ENCODE measurements at regions not wholly inside any gene's neighbourhood (a gene's known extent, or its start where the extent isn't known, plus 50 kb on each side); places are given as distances from the start of the nearest gene placed in this dataset.

DNA sequence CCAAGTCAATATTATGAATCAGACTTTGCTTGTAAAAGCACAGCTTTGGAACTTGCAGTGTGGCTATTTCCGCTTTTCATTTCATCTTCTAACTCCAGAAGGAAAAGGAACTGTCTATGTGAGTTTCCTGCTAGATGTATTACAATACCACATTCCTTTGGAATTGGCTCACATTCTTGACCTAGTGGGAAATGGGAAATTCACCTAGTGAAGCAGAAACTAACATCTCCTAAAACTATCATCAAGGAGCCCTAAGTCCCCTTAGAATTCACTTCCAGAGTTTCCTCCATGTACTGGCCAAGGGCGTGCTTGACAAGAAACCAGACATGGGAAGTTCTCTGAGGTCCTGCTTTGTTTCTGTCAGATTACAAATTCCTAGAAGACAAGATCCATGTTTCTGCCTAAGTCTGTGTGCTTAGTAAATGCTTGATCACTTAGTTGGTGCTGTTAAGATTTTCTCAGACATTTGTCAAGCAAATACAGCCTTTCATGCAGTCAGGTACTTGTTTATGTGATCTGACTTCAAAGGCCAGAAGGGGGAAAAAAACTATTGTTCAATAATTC, 275.7 kb upstream of the FN1 start:
- no peak for DNase-seq

DNA sequence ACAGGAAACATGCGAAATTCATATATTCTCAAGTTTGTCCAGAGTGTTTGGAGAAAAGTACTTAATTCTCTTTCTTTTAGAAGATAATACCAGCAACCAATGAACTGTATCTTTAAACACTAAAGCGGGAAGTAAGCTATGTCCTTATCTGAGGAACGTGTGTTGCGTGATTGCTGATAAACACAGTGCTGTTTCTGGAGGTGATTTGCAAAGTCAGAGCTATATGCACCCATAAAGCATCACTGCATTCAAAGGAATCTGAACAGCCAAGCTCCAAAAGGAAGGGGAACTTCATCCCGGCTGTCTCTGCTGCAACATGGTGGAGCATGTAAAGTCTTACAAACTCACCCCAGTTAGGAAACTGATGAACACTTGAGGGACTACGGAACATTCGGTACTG, 271.7 kb upstream of the FN1 start:
- no peak for DNase-seq

DNA sequence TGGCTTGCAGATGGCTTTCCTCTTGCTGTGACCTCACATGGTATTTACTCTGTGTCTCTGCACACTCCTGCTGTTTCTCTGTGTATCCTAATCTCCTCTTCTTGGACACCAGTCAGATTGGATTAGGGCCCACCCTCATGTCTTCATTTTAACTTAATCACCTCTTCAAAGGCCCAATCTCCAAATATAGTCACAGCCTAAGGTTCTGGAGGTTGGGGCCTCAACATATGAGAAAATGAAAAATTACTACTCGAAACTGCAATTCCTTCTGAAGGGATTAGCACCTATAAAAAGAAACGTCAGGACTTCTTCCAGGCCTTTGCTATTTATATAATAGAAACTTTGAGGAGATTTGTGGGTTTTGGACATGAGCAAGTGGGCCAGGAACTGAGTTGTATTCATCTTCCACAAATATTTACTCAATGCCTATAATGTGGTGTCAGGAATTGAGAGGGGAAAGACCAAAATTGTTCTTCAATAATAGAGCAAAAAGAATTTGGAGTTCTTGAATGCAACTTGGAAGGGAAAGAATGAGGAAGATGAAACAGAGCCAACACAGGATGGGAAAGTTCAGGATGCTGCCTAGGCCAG, 270.0 kb upstream of the FN1 start:
- no peak for DNase-seq

DNA sequence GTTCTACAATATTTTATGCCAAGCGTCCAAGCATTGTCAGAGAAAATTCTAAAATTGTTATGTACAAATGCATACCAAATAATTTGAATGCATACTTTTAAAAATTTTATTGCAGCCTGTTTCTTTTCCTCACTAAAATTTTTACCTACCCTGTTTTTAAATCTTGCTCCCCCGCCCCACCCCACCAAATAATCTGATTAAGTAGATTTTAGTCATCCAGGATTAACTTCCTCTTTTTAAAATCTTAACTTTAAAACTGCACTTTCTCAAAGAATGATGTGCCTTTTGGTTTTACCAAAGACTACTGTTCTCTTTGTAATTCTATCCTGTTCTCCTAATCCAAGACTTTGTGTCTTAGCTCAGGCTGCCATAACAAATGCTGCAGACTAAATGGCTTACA, 269.4 kb upstream of the FN1 start:
- no peak for DNase-seq

DNA sequence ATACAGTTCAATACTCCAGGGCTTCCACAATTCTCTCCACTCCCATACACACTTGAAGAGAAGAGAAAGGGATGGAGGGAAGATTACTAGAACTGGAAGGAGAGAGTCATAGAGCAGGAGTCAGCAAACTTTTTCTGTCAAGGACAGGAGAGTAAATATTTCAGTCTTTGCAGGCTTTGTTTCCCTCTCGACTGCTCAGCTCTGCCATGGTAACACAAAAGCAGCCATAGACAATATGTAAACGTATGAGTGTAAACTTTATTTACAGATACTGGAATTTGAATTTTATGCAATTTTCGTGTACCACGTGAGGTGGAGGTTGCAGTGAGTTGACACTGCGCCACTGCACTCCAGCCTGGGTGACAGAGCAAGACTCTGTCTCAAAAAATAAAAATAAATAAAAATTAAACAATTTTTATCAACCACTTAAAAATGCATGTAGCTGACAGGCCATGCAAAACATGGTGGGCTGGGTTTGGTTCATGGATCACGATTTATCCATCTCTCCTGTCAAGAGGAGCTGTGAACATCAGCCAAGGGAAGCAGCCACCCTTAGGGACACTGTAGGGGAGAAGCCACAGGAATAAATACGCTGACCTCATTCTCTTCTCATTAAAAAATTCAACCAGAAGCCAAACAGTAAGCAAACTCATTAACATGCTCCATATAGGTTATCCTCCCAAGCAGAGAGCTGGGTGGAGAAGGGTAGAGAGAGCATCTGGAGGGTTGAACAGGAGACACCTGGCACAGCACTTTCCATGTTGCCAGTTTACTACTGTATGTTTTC, 266.4 kb upstream of the FN1 start:
- no peak for DNase-seq

DNA sequence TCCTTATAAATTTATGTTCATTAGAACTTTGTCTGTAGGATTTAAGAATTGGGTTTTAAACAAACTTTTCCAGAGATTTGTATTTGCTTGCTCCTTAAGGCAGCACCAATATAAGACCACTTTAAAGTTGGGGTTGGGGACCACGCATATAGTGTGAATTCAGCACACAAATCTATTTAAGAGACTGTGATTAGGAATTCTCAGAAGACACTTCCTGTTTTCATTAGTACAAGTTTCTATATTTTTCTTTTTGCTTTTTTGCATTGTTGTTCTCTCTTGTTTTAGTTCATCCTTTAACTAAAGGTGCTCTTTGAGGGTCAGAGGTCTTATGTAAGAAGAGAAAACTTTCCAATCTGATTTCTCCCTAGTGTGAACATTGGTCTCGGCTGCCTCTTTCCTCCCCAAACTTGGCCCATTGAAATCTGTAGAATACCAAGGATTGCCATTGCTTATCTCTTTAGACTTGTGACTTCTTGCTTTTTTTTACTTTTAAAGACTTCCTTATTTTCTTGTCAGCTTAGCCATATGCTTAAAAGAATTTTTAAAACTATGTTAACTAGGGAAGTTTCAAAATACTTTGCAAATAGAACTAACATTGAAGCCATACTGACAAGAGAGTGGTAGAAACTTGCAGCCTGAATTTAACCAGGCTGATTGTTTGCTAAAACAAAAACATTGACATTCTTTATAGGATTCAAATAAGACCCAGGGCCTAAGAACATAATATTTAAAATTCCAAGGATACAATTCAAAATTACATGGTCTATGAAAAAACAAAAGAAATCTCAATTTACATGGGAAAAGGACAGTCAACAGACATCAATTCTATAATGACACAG, 264.1 kb upstream of the FN1 start:
- no peak for DNase-seq

DNA sequence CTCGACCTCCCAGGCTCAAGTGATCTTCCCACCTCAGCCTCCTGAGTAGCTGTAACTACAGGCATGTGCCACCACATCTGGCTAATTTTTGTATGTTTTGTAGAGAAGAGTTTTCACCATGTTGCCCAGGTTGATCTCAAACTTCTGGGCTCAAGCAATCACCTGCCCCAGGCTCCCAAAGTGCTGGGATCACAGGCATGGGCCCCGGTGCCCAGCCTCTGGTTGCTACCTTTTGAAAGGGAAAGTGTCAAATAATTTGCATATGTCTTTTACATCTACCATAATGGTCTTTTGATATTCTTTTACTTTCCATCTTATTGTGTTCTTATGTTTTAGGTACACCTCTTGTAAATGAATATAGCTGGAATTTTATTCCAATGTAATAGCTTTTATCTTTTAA, 263.1 kb upstream of the FN1 start:
- no peak for DNase-seq

DNA sequence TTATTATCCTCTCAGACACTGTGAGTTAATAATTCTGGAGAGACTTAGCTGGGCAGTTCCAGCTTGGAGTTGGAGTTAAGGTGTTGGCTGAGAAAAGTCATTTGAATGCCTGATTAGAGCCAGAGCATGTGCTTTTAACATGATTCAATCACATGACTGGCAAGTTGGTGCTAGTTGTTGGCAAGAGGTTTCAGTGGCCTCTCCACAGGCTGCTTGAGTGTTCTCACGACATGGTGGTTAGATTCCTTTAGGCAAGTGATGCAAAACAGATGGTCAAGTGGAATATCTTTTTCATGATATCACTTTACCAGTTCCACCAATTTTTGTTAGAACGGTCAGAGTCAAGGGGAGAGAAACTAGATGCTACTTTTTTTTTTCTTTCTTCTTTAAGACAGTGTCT, 262.7 kb upstream of the FN1 start:
- no peak for DNase-seq

DNA sequence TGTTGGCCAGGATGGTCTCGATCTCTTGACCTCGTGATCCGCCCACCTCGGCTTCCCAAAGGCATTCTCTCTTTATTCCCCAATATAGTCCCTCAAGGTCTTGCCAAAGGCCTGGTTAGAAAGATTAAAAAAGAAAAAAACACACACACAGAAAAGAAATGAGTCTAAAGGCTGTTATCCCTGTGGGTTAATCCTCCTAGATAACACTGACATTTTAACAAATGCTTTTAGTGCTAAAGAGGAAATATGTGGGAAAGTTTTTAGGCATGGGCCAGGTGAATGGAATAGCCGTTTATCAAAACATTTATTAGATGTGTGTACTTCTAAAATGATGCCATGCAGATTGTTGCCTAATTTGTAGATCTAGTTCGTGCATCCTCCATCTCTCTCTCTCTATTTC, 261.6 kb upstream of the FN1 start:
- no peak for DNase-seq

DNA sequence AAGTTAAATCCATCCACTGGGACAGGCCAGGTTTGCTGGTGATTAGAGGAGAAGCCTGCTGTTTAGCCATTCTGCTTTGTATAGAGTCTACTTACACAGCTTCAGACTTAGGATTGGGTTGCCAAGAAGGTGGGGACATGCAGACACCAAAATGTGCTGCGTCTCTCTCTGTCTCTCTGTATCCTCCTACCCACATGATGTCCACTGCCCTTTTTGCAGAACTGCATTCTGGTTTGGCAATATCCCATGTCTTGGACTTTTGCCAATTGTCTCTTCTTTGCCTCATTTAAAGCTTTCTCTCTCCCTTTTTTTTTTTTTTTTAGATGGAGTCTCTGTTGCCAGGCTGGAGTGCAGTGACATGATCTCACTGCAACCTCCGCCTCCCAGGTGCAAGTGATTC, 261.1 kb upstream of the FN1 start:
- no peak for DNase-seq

DNA sequence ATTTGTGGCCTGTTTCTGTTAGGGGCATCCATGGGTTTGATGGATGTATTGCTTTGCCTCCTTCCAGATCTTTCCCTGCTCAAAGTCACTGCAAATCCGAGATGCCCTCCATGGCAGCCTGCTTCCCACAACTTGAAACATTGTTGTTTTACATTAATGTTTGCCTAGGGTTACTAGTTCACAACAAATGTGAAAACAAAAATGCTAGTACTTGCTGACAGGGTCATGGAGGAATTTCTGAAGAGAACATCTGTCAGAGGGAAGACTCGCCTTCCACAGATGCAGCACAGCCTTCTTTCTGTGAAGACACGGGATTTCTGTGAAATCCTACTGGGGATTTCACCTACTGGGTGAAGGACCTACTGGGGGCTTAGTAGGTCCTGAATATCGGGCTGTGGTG, 260.0 kb upstream of the FN1 start:
- no peak for DNase-seq

DNA sequence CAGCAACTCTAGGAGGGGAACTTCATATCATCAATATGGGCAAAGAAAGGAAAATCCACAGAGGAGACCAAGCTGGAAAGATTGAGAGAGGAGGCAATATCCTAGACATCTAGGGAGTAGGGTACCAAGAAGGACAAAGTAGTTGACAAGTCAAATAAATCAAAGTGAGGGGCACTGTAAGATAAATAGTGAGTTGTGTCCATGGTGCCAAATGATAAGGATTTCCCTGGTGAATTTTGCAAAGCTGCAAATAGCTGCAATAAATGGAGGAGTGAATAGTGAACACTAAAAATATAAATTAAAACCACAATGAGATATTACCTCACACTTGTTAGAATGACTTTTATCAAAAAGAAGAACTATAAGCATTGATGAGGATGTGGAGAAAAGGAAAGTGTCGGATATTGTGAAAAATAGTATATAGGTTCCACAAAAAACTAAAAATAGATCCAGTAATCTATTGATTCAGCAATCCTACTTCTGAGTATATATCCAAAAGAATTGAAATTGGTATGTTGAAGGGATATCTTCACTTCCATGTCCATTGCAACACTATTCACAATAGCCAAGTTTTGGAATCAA, 258.2 kb upstream of the FN1 start:
- DNase-seq: no peak

DNA sequence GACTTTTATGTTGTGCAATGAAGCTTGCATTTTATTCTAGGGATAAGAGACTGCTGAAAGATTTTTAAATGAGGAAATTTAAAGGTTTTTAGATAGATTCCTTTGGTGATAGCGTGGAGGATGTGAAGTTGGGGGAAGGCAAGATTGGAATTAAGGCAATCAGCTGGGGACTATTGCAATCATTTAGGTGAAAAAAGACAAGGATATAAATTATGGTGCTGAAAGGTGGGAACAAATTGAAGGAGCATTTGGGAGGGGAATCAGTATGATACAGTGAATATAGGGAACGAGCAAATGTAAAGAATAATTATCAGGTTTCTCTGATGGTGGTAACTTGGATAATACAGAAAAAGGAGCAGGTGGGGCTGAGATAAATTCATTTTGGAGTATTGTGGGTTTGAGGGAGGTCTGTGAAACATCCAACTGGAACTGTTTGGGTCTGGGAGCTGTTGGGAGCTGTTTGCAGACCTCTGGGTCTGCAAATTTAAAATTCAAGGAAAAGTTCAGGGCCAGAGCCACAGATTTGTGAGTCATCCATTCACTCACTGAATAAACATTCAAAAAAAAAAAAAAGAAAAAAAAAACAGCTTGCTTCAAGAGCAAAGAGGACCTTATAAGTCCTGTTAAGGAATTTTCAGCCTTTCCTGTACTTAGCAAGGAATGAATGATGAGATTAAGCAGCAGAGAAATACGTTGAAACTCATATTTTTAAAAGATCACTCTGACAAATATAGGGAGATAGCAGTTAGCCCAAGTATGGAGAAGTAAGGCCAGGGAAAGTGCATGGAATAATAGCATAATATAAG, 257.5 kb upstream of the FN1 start:
- DNase-seq: no peak

DNA sequence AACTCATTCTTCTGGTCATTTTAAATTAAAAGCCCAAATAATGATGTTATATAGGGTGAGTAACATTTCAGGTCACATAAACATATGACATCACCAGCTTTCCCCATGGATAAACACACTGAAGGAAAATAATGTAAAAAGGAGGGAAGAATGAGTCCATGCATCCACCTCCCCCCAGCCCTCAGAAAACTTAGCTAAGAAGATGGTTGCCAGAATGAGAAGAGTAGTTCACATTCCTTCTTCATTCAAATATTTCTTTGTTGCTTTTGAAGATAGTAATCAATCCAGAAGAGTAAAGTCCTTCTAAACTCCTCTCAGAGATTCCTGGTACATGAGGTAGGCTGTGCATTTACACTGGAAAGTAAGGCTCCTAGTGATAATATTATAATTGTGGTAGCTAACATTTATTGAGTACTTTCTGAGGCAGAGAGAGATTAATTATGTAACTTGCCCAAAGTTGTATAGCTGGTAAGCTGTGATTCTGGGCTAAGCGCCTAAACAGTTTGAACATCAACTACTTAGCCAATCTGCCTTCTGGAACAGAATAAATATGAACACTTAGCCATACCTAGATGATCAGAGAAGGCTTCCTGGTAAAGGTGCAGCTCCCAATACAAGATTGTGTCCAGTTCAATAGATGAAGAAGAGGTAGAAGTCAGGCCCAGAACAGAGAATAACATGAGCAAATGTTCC, 256.7 kb upstream of the FN1 start:
- DNase-seq: no peak

DNA sequence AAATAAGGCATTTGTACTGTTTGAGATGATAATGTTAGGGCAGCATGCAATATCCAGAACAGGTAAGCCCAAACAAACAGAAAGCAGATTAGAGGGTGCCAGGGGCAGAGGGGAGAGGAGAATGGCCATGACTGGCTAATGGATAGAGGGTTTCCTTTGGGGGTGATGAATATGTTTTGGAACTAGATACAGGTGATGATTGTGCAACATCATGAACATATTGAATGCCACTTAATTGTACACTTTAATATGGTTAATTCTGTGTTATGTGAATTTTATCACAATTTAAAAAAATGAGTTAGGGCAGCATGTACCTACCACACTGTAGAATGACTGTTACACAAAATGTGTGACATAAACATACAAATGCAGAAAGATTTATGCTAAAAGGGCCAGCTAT, 255.5 kb upstream of the FN1 start:
- DNase-seq: no peak

DNA sequence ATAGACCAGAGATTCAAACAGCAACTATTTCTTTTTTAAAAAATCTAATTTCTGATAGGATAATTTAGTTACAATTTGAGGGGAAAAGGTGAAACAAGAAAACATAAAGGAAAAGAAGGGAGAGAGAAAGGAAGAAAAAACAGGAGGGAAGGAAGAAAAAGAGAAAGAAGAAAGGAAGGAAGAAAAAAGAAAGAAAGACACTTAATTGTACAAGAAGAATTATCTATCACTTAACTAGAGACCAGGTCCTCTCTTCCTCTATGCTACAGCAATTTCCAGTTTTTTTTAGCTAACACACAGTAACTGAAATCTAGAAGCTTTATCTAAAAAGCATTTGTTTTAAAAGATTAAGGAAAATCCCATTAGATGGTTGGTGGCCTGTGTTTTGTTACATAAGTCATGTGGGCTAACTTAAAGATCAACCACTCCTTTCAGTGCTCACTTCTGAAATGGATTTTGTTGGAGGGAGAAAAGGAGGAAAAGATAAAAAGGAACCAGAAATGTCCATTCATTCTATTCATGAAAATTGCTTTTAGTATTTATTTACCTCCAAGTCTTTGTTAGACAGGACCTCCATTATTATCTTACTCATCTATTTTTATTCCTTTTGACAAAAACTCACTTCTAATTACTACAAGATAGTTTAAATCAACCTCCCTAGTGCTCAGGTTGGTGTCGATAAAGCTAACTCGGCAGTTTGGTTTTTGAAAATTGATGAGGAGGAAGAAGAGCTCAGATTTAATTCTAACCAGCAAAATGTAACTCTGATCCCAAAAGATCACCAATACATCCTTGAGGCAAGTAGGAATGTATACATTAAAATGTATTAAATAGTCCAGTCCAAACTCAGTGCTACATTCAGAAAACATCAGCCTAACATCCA, 251.5 kb upstream of the FN1 start:
- no peak for DNase-seq

DNA sequence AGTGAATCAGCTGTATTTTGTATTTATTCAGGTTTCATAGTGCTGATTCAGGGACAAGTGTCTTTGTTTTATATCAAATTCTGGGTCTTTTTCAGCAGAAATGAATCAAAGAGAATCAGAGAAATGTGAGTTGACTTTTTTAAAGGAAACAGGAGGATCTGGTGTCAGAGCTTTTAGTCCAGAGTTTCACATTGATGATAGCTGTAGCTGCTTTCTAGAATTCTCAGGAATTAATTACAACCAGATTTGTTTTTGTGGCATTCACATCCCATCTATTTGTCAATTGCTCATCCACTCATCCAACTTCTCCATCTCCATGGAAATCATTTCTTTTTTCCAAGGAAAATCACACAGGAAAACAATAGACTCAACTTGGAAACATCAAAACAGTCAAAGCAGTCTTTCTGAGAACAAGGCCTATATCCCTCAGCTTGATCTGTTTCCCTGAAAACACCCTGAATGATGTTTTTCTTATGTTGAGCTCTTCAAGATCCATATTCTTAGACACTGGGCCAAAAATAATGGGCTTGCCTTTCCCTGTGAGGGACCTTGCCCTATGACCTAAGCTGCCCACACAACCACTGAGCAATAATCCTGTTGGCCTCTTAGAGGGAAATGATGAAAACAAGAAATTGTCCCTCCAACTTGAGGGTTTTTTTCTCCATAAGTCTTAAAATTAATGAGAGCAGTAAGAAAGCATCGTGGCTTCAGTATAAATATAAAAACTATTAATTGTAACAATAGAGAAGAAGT, 249.5 kb upstream of the FN1 start:
- DNase-seq: no peak

DNA sequence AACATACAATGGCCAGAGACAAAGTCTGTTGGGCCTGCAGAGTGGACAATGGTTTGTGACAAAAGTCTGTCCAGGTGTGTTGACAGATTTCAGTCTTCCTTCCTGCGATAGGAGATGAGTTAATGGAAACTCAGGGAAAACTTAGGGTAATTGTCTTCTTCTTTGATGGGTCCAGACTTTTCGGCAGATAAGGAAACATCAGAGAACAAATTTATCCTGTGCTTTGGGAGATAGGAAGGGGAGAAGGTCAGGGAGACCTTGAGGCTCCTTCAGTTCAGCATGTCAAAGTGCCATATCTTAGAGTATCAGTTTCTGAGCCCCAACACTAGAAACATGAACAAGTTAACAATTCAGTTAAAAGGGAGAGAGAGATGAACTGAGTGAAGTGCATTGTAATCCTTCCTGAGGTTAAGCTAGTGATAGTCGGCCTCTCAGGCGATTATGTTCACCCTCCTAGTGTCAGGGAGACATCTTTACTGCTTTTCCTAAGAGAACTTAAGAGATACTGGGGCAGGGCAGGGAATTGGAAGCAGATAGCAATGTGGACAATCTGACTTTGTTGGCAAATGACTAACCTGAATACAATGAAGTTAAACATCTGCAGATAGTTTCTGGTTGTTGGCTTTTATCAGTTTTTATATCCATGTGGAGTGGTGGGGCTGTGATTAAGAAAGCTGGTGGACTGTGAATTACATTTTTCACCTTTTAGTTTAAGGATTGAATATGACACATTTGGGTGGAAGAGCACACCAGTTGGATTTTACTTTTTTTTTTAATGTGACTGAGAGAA, 248.8 kb upstream of the FN1 start:
- DNase-seq: no peak

DNA sequence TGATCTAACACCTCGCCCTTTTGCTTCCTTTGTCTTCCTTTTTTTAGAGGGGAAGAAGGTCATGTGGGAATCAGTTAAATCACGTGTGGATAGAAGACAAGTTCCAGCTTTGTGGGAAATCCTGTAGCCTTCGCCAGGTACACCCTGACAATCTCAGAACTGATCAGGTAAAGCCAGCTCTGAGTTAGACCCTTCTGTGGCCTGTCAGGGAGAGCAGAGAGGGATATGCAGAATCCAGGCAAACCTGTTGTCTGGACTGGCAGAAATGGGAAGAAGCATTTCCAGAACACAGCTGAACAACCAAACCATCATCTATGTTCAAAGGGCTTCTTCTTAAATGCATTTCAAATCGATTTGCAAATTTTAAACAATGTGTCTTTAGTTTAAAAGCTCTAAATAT, 247.4 kb upstream of the FN1 start:
- DNase-seq: no peak

All from SW 1271 (cell line).